SIG-M5 (cell line): ENCODE measurements at regions not wholly inside any gene's neighbourhood (a gene's known extent, or its start where the extent isn't known, plus 50 kb on each side); places are given as distances from the start of the nearest gene placed in this dataset.
"Not testable (repeated sequence)": the region's sequence is repeated elsewhere in the genome, so short reads cannot be mapped to it uniquely, and the experiment has no call there.

Source experiments
- DNase-seq: peaks from one replicate; lab custom pipeline; 2025; lab: John Stamatoyannopoulos, UW

DNA sequence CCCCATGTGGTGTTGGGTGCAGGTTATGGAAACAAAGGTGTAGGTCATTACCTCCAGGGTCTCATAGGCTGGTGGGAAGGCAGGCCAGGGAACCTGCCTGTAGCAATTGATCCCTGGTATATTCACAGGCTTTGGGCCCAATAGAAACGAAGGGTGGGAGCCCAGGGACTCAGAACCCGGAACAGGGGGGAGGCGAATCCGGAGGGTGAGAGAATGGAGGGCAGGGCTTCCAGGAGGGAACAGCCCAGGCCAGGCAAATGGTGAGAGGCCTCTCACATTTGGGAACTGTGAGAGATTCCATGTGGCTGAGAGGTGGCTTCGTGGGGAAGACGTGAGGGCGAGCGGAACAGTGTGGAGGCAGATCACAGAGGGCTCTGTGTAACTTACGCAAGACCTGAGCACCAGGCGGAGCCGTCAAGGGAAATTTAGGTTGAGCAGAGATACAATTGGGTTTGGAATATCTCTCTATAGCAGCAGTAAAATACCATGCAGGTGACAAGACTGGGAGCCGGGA is 267.1 kb downstream of the ERMARD start:
- DNase-seq: no peak

DNA sequence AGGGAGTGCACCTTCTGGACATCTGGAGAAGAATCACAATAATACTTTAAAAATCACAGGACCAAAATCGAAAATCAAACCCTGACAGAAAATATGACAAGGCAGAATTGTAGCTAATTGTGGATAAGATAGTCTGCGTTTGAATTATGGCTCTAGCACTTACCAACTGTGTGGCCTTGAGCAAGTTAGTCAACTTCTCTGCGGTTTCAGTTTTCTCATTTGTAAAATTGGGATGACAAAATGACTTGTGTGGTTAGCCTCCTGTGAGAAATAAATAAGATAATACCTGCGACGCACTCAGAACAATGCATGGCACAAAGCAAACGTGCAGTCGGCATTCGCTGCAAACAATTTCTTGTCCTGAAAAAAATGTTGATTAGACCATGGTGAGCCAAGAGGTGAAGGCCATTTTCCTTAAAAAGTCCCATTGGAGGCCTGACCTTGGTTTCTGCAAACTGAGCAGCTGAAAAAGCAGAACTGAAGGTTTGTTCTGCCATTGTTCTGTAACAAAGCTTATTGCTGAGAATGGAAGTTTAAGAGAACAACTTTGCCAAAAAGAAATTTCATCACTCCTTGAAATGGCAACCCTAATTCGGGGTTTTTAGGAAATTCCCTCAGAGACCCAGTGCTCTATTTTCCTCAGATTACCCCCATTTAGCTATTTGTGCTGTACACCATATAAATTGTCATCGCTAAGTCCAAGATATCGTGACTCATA is 266.3 kb downstream of the ERMARD start:
- DNase-seq: no peak

DNA sequence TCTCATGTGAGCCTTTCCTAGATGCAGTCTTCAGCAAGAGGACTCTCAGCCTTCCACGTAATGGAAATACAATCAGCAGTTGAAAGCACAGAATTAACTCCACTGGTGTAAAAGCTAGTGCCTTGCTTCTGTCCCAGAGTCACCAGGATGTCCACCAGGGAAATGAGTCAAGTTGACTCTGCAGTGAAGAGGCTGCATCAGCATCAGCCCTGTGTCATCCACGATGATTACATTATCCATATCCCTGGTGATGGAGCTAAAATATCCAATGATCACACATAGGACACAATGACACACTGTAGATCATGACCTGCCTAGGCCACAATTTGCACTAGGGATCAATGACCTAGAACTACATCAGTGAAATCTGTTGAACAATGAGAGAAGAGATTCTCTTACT is 262.4 kb downstream of the ERMARD start:
- DNase-seq: no peak

DNA sequence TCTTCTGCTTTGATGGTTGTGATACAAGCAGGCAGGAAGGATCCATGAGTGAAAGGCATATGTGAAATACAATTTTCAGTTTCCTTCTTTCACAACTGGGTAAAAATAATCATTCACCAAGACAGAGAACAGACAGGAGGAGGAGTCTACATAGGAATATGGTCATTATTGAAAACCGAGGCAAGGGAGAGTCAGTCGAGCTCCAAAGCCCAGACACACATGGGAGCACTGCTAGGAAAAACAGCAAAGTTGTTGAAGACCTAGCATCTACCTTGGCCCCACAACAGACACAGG is 260.6 kb downstream of the ERMARD start:
- no peak for DNase-seq

DNA sequence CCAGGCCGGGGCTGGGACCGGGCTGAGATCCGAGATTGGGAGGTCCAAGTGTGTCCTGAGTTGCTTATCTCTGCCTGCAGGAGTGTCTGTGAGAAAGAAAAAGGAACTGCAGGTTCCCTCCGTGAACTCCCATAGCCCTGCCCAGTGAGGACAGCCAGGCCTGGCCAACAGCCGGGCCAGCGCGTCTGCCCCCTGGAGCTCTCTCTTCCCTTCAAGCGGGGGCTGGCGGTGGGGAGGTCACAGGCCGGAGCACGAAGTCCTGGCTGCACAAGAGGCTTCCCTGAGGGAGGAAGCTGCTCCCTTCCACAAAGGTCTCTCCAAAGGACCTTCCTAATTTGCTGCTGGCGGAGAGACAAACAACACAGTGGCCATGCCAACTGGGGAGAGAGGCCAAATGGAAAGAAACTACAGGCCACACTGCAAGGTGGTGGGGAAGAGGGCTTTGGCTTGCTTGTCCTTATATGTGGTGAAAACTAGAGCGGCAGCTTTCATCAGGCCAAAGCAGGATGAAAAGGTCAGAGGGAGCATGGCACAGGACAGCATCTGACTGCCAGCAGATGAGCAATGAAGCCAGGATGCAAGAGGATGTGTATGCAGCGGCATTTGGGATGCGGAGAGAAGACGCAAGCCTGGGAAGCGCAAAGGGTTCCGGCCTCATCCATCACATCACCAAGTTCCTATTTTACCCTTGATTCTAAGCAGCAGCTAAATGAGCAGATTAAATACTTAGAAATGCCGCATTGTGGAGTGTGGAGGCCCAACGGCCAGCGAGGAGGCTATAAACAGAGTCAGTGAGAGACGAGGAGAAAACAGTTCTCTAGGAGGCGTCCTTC is 260.0 kb downstream of the ERMARD start:
- no peak for DNase-seq

DNA sequence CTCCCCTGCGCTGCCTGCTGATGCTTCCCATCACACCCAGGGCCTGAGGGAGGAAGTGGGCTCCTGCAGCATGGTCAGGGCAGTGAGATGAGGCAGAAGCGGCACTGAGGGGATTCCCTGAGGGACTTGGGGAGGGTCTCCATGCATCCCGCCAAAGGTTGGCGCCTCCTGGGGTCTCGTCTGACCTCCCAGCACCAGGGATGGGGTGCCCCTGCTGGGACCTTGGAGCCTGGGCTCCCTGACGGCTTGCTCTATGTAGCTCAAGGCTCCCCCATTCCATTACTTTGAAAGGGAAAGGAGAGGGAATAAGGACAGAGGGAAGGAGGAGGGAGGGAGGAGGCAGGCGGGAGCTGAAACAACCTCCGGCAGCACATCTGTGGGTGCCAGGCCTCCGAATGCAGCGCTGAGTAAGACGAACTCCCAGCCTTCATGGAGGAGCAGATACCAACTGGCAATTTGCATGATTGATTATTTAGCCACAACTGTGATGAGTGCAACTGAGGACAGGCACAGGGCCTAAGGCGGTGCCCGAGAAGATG is 259.3 kb downstream of the ERMARD start:
- DNase-seq: no peak

DNA sequence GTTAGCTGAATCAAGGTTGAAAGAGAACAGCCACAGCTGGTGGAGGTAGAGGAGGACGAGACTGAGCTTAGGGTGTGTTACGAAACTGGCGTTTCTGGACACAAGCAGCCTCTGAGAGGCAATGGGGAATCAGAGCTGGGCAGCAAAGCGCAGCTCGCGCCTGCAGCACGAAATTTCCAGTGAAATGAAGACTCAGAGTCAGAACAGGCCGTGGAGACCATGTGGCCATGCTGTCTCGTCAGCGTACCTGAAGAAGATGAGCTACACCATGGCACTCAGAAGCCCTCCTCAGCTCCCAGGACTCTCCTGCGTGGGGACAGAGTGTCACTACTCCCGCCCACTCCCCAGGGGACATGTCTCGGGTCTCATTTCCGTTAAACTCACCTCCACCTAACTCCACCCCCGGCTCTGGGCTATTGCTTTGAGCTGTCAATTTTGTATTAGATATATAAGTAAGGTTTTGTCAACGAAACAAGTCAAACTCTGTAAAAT is 256.9 kb downstream of the ERMARD start:
- no peak for DNase-seq

DNA sequence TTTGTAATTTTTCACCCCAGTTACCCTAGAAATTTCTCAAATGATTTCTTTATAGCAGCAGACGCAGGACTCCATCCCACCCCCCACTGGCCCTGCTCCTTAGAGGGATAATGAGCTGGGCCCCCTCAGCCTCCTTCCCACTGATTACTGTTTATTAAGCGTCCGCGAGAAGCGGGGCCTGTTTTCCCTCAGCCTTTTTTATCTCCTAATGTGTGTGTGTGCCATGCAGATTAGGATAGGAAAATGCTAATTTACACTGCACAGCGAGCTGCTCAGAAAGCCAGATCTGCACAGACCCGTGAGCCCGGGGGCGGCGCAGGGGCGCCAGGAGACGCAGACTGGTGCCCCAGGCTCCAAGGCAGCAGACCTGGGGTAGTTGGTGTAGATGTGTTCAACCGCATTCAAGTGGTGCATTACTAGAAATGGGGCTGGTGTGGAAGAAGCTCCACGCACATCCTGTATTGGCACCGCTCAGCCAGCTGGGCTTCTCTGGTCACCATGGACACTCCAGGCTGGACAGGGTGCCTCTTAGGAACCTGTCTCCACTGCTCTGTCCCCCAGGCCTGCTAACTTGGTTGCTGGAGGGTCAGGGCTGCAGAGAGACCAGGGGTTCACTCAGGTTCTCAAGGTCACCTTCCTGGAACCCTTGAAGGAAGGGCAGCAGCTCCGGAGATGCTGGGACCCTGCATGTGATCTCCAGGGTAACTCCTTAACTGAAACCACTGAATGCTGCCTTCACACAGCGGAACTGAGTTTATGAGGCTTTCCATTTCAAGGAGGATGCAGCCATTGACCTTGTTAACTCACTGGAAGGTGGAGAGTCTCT is 256.3 kb downstream of the ERMARD start:
- DNase-seq: no peak

DNA sequence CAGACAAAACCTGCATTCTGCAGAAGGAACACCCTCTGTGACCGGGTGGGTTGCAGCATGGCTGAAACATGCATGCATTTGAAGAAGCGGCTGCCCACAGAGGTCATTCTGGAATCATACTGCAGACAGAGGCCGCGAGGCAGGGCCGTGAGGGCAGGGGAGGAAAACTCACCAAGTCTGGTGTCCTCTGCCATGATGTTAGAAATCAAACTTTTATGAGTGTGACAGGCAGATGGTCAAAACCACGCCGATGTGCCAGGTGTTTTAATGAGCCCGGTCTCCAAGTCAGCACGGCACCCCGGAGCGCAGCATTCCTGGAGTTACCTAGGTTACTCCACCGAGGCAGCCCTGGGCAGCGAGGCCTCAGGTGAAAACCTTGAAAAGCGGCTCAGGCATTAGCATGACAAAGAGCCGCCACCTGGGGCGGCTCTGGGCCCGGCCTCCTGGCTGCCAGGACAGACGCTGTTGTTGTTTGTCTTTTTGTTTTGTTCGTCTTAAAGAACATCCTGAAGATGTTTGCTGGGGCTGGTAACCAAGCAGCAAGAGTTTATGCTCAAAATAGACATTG is 255.6 kb downstream of the ERMARD start:
- DNase-seq: no peak

DNA sequence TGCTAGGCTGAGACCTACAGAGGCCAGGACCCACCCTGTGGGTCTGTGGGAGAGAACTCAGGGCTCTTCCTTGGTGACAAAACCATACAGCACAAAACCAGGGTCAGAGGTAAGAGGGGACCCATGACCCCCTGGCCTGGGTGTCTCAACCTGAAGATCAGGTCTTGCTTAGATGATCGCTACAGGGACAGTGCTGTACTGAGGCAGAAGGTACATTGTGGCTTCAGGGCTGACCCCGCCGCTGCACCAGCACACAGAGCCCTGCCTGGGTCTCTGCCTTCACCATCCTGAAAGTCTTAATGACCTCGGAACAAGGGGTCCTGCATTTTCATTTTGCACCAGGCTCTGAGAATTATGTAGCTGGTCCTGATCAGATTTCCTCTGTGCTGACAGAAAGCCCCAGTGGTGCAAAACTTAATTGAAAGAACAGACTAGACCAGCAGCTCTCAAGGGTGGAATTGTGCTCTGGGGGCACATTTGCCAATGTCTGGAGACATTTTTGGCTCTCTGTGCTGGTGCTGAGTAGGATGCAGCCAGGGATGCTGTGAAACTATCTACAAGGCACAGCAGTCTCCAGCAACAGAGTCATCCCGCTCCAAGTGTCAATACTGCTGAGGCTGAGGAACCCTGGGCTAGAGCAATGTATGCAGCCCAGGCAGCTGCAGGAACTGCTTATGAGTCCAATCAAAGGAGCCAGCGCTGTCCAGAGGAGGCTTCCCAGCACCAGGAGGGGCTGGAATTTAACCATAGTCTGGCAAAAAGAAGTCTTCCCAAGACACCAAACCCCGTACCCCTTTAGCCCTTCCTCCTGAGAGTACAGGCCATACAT is 254.9 kb downstream of the ERMARD start:
- DNase-seq: no peak

DNA sequence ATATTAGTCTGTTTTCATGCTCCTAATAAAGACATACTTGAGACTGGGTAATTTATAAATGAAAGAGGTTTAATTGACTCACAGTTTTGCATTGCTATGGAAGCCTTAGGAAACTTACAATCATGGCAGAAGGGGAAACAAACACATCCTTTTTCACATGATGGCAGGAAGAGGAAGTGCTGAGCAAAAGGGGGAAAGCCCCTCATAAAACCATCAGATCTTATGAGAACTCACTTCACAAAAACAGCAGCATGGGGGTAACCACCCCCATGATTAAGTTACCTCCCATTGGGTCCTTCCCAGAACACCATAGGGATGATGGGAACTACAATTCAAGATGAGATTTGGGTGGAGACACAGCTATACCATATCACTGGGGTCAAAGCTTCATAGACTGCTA is 254.2 kb downstream of the ERMARD start:
- DNase-seq: no peak

DNA sequence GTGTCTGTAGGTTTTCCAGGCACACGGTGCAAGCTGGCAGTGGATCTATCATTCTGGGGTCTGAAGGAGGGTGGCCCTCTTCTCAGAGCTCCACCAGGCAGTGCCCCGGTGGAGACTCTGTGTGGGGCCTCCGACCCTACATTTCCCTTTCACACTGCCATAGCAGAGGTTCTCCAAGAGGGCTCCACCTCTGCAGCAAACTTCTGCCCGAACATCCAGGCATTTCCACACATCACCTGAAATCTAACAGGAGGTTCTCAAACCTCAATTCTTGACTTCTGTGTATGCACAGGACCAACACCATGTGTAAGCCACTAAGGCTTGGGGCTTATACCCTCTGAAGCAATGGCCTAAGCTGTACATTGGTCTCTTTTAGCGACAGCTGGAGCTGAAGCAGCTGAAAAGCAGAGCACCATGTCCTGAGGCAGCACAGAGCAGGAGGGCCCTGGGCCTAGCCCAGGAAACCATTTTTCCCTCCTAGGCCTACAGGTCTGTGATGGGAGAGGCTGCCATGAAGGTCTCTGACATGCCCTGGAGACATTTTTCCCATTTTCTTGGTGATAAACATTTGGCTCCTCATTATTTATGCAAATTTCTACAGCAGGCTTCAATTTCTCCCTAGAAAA is 253.3 kb downstream of the ERMARD start:
- DNase-seq: no peak

DNA sequence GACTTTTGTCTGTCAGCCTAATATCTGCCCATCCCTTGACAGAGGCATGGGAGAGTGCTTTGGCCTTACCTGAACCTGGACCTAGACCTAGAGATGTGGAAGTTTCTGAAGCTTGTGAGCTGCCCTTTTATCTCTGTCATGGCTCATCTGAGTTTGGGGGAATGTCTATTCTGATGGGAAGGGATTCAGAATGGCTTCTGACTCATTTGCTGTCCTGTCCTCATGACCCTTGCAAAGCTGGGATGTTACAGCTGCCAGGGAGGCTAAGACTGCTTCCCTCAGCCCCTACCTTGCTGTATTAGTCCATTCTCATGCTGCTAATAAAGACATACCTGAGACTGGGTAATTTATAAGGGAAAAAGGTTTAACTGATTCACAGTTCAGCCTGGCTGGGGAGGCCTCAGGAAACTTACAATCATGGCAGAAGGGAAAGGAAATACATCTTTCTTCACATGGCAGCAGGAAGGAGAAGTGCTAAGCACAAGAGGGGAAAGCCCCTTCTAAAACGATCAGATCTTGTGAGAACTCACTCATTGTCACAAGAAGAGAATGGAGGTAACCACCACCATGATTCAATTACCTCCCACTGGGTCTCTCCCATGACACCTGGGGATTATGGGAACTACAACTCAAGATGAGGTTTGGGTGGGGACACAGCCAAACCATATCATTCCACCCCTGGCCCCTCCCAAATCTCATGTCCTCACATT is 252.2 kb downstream of the ERMARD start:
- DNase-seq: no peak

DNA sequence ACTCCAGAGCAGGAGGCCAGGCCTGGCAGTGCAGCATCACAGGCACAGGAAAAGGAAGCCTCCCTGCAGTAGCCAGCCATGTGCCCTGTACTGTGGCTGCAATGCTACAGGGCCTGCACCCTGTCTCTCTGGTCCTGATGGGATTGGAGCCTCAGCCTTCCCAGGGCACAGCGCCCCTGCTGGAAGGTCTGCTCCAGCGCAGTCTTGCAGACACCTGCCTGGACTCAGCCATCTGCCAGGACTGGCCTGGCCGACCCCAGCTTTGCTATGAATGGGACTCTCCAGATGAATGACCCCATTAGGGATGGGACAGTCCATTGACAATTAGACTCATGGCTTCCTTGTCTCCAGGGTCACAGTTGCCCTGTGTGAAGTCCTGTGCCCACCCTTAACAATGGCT is 251.6 kb downstream of the ERMARD start:
- no peak for DNase-seq

DNA sequence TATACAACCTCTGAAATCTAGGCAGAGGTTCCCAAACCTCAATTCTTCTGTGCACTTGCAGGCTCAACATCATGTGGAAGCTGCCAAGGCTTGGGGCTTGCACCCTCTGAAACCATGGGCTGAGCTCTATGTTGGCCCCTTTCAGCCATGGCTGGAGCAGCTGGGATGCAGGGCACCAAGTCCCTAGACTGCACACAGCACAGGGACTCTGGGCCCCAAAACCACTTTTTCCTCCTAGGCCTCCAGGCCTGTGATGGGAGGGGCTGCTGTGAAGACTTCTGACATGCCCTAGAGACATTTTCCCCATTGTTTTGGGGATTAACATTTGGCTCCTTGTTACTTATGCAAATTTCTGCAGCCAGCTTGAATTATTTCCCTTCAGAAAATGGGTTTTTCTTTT is 250.4 kb downstream of the ERMARD start:
- not testable (repeated sequence) for DNase-seq

DNA sequence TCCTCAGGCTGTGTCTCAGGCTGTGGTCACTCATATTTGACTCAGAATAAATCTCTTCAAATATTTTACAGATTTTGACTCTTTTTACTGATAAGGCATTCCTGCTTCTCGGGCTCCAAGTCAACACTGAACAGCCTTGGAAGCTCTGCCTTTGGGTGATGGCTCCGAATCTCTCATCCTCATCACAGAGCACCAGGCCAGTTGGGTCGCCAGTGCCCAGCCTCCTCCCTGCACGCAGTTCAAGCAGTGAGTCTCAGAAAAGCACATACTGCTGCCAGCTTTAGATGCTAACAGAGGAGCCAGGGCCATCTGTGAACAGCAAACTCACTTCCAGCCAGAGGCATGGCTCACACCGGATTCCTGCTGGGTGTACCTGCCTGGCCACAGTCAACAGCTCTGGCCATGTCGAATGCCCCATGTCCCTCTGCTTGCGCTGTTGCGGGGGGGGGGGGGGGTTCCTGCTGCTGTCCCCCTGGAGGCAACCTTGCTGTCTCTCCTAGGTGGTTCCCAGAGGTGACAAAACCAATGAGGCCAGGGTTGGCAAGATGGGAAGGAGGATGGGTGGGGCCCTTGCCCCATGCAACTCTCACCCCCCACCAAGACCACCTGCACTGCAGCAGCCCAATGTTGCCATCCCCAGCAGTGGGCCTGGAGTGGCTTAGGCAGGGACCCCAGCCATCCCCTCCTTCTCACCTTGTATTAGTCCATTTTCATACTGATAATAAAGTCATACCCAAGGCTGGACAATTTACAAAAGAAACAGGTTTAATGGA is 248.8 kb downstream of the ERMARD start:
- DNase-seq: no peak

DNA sequence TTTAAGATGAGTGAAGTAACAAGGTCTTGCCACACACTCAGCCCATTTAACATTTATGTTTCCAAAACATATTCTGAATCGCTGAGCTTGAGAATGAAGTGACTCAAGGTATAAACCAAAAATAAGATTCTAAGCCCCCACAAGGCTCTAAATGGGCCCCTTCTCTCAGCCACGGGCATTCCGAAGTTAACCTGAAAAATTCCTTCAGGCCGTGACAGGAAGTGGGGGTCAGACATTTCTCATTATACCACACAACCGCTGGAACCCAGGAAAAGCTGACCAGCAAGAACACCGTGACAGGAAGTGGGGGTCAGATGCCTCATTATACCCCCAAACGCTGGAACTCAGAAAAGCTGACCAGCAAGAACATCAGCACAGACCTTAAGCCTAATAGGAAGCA is 247.9 kb downstream of the ERMARD start:
- DNase-seq: no peak

DNA sequence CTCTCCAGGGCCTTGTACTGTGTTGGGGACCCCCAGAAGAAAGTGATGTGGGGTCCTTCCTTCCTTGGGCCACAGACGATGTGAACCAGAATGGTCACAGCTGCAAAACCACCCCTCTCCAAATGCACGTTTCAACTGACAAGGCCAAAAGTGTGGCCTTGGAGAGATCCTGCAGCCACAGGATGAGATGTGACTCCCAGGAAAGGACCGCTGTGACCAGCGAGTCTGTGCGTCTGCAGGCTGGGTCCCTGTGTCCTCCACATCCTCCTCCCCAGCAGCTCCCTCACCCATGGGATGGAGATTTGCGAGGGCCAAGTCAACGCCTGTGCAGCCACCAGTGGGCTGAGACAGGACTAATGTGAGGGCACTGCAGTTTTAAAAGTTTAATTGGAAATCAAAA is 247.0 kb downstream of the ERMARD start:
- DNase-seq: no peak

DNA sequence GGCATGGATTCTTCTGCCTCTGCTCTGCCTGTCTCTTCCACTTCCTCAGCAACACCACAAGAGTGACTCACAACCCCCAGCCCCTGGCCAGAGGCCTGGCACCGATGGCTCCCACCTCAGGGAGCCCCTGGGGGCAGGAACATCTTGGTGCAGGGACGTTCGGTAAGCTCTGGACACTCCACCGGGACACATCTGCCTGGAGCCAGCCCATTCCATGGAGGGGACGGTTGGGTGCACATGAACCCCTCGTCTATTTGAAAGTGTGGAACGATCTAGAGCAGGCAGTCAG is 246.5 kb downstream of the ERMARD start:
- no peak for DNase-seq
